BJ (cell line): ENCODE measurements at regions not wholly inside any gene's neighbourhood (a gene's known extent, or its start where the extent isn't known, plus 50 kb on each side); places are given as distances from the start of the nearest gene placed in this dataset.

ENCODE experiments used
- CTCF ChIA-PET: fragments of 350-600 bp; formaldehyde crosslinking; extraction: SDS; loops from one replicate; lab custom pipeline; 2021; ENCODE audit warnings: antibody characterized with exemption, inconsistent platforms; lab: Yijun Ruan, JAX
- POLR2A ChIA-PET: fragments of 300-600 bp; sonication (Branson Sonifier 250); formaldehyde crosslinking; extraction: SDS; loops from one replicate; lab custom pipeline; 2021; ENCODE audit warnings: antibody characterized with exemption; lab: Charles Lee
- DNase-seq: peaks from one replicate; pipeline ENCODE4 v3.0.0-alpha.2; 2011; ENCODE audit warnings: low read depth
- H3K27me3 ChIP-seq: 2 replicates; pipeline ENCODE4 v1.6.0; 2011; ENCODE audit warnings: low read length; ENCODE audit not compliant: control insufficient read depth, insufficient read depth
- H3K36me3 ChIP-seq: 2 replicates; pipeline ENCODE4 v1.5.1; 2011; ENCODE audit warnings: low read length; ENCODE audit not compliant: control insufficient read depth, insufficient read depth
- H3K4me3 ChIP-seq: 2 replicates; pipeline ENCODE4 v1.5.1; 2011; ENCODE audit warnings: low read depth, mild to moderate bottlenecking, control low read depth, low read length
- TF ChIP-seq, protein P1 (sequence below): IDR thresholded peaks from 2 replicates; pipeline ENCODE4 v1.5.1; 2011; ENCODE audit warnings: low read depth, mild to moderate bottlenecking, control low read depth, inconsistent platforms, low read length, moderate library complexity; ENCODE audit not compliant: insufficient read depth

DNA sequence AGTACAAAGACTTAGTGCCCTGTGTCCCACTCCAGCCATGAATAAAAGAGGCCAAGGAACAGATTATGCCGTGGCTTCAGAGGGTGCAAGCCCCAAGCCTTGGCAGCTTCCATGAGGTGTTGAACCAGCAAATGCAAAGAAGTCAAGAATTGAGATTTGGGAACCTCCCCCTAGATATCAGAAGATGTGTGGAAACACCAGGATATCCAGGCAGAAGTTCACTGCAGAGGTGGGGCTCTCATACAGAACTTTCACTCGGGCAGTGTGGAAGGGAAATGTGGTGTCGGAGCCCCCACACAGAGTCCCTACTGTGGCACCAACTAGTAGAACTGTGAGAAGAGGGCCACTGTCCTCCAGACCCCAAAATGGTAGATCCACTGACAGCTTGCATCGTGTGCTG is 2421.4 kb downstream of the PCDH9 start:
- H3K36me3 ChIP-seq, result no peaks in the 10 kb centered on the region
- no peak overlapping the region for H3K4me3 ChIP-seq
- TF ChIP-seq, protein P1, sequence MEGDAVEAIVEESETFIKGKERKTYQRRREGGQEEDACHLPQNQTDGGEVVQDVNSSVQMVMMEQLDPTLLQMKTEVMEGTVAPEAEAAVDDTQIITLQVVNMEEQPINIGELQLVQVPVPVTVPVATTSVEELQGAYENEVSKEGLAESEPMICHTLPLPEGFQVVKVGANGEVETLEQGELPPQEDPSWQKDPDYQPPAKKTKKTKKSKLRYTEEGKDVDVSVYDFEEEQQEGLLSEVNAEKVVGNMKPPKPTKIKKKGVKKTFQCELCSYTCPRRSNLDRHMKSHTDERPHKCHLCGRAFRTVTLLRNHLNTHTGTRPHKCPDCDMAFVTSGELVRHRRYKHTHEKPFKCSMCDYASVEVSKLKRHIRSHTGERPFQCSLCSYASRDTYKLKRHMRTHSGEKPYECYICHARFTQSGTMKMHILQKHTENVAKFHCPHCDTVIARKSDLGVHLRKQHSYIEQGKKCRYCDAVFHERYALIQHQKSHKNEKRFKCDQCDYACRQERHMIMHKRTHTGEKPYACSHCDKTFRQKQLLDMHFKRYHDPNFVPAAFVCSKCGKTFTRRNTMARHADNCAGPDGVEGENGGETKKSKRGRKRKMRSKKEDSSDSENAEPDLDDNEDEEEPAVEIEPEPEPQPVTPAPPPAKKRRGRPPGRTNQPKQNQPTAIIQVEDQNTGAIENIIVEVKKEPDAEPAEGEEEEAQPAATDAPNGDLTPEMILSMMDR, result no peak
- CTCF ChIA-PET, result no interaction called here
- POLR2A ChIA-PET, result no interaction called here
- no peak for DNase-seq
- no peaks in the 10 kb centered on the region for H3K27me3 ChIP-seq

GRCh38 chr13:64801768-64802167 is 2428.4 kb downstream of the PCDH9 start:
- ChIA-PET POLR2A (no interaction called here), CTCF (no interaction called here)
- Histone ChIP-seq H3K4me3 (no peak overlapping the region), H3K27me3 (no peaks in the 10 kb centered on the region), H3K36me3 (no peaks in the 10 kb centered on the region)
- DNase-seq, result no peak
- TF ChIP-seq, protein P1, result no peak

DNA sequence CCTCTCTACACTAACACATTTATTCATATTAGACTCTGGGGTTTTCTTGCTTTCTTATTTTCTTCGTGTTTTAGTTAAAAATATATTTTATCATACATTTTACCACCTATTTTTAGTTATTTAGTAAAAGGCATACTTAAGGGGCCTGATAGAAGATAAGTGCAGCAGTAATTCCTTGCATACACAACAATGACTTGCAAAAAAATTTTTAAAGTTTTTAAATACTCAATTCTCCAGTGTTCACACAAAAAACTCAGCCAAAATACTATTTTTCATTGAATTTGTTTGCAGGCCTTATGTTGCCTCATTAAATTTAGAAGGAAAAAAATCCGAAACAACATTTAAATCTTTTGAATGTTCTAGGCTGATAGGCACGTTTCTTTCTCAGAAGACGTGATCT is 2431.7 kb downstream of the PCDH9 start:
- H3K36me3 ChIP-seq, result no peaks in the 10 kb centered on the region
- ChIA-PET POLR2A (no interaction called here), CTCF (no interaction called here)
- no peak for DNase-seq
- no peak overlapping the region for H3K4me3 ChIP-seq
- TF ChIP-seq, protein P1, result no peak
- H3K27me3 ChIP-seq, result no peaks in the 10 kb centered on the region

- H3K27me3 ChIP-seq, result no peaks in the 10 kb centered on the region
- no peak for DNase-seq
- TF ChIP-seq, protein P1, result no peak
- ChIA-PET POLR2A (no interaction called here), CTCF (interaction anchor here (0.7 kb wide), 1 partner anchor 9 kb away, joined by 4 read pairs; no protein-coding TSS in a partner anchor)
- no peak overlapping the region for H3K4me3 ChIP-seq
- no peaks in the 10 kb centered on the region for H3K36me3 ChIP-seq
These were observed 2436.5 kb downstream of the PCDH9 start for GRCh38 chr13:64793592-64793991.

DNA sequence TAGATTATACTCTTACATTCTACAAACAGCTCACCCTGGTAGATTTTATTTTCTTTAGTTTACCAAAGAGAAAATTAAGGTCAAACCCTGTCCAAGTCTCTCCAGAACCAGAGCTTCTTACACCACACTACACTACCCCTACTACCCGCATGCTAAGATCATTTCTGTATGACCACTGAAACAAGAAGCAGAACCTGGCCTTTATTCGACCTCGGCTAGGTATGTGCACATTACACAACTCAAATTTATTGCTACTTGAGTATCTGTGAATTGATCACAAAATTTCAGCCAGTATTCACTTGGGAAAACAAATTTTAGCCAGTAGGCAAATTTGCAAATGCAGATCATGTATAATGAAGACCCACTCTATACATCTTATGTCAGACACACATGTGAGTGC is 2437.0 kb downstream of the PCDH9 start:
- ChIA-PET CTCF (interaction anchor here (0.7 kb wide), 1 partner anchor 9 kb away, joined by 4 read pairs; no protein-coding TSS in a partner anchor), POLR2A (no interaction called here)
- H3K4me3 ChIP-seq, result no peak overlapping the region
- no peaks in the 10 kb centered on the region for H3K36me3 ChIP-seq
- H3K27me3 ChIP-seq, result no peaks in the 10 kb centered on the region
- DNase-seq, result no peak
- TF ChIP-seq, protein P1, result no peak
